HCT116 (cell line): ENCODE measurements at regions not wholly inside any gene's neighbourhood (a gene's known extent, or its start where the extent isn't known, plus 50 kb on each side); places are given as distances from the start of the nearest gene placed in this dataset.

Source experiments
- ATAC-seq: fragments of 200-7000 bp; cut with Tn5 transposase; 2 replicates; pipeline ENCODE4 v1.9.1; 2020; ENCODE audit warnings: mild to moderate bottlenecking, moderate library complexity
- BruUV-seq: library from RNA; stranded (reverse); fragments of 400-500 nt; replicated peaks from 2 replicates; lab custom pipeline; 2021; lab: Mats Ljungman, UMichigan
- CTCF ChIA-PET: fragments of 300-600 bp; sonication (Branson Sonifier 250); formaldehyde crosslinking; loops from one replicate; lab custom pipeline; 2021; ENCODE audit warnings: antibody characterized with exemption; lab: Charles Lee
- POLR2A ChIA-PET: fragments of 300-600, 350-600 bp; sonication (Branson Sonifier 250); formaldehyde crosslinking; loops from one replicate; lab custom pipeline; 2021; ENCODE audit warnings: antibody characterized with exemption; lab: Charles Lee
- RAD21 ChIA-PET, 2 experiments: fragments of 300-600 bp; sonication (Branson Sonifier 250); formaldehyde crosslinking; loops; one replicate each; lab custom pipeline; 2023; ENCODE audit warnings: low total read pairs in 2 of 2; ENCODE audit not compliant: uncharacterized antibody in 2 of 2, unreplicated experiment in 2 of 2, low non-redundant PET in 1 of 2; lab: Charles Lee
- DNase-seq: peaks from one replicate; pipeline ENCODE4 v3.0.0-alpha.2; 2010; ENCODE audit warnings: low read depth, low spot score
- H2AFZ ChIP-seq: fragments of 200-600 bp; shearing (Covaris generic), sonication (generic); 2 replicates; pipeline ENCODE4 v1.6.1; 2017; ENCODE audit warnings: low read depth, mixed run types, mixed read lengths, antibody characterized with exemption, low read length; ENCODE audit not compliant: poor library complexity, severe bottlenecking
- H3K27ac ChIP-seq: 2 replicates; pipeline ENCODE4 v1.5.1; 2012; ENCODE audit warnings: low read depth, low read length
- H3K27me3 ChIP-seq: fragments of 200-600 bp; sonication (generic); 2 replicates; pipeline ENCODE4 v1.6.1; 2016; ENCODE audit warnings: mixed run types, low read length, mixed read lengths; ENCODE audit not compliant: insufficient read depth
- H3K36me3 ChIP-seq, 2 experiments: fragments of 200-500 bp in 1 of 2; fragments of 200-600 bp in 1 of 2; sonication (Bioruptor generic) in 1 of 2; sonication (generic) in 1 of 2; 2 replicates each; pipeline versions ENCODE4 v1.5.1 to v1.6.1; 2014 to 2016; ENCODE audit warnings: low read length in 2 of 2, inconsistent platforms in 1 of 2, mixed read lengths in 1 of 2, mixed run types in 1 of 2; ENCODE audit not compliant: insufficient read depth in 2 of 2, control insufficient read depth in 1 of 2
- H3K4me1 ChIP-seq, 2 experiments: fragments of 200-600 bp in 1 of 2; sonication (generic) in 1 of 2; 2 replicates each; pipeline versions ENCODE4 v1.5.1 to v1.6.1; 2012 to 2017; ENCODE audit warnings: low read length in 2 of 2, inconsistent platforms in 1 of 2, mild to moderate bottlenecking in 1 of 2, mixed read lengths in 1 of 2, mixed run types in 1 of 2, moderate library complexity in 1 of 2; ENCODE audit not compliant: insufficient read depth in 2 of 2, control insufficient read depth in 1 of 2
- H3K4me2 ChIP-seq: fragments of 200-600 bp; sonication (generic); 2 replicates; pipeline ENCODE4 v1.6.1; 2017; ENCODE audit warnings: mixed run types, low read length, mixed read lengths
- H3K4me3 ChIP-seq, 2 experiments: fragments of 200-600 bp in 1 of 2; sonication (generic) in 1 of 2; replicated peaks in 1 of 2; 2 replicates each; pipeline ENCODE4 v1.5.1; 2011 to 2016; ENCODE audit warnings: low read length in 2 of 2, control low read depth in 1 of 2, low read depth in 1 of 2, mild to moderate bottlenecking in 1 of 2, mixed read lengths in 1 of 2, mixed run types in 1 of 2
- H3K79me2 ChIP-seq: fragments of 200-600 bp; sonication (generic); 2 replicates; pipeline ENCODE4 v1.6.1; 2017; ENCODE audit warnings: mild to moderate bottlenecking, mixed run types, low read length, moderate library complexity, mixed read lengths; ENCODE audit not compliant: insufficient read depth
- H3K9ac ChIP-seq: fragments of 200-600 bp; sonication (generic); 2 replicates; pipeline ENCODE4 v1.6.1; 2016; ENCODE audit warnings: low read length, mixed read lengths
- H3K9me2 ChIP-seq: fragments of 200-600 bp; sonication (generic), shearing (Covaris generic); 2 replicates; pipeline ENCODE4 v1.6.1; 2017; ENCODE audit warnings: mixed run types, mild to moderate bottlenecking, moderate library complexity; ENCODE audit not compliant: insufficient read depth
- H3K9me3 ChIP-seq, 2 experiments: fragments of 200-500 bp in 1 of 2; fragments of 200-600 bp in 1 of 2; sonication (Bioruptor generic) in 1 of 2; sonication (generic) in 1 of 2; 2 replicates each; pipeline ENCODE4 v1.6.1; 2014 to 2017; ENCODE audit warnings: low read length in 2 of 2, mixed read lengths in 2 of 2, inconsistent platforms in 1 of 2, low read depth in 1 of 2, mild to moderate bottlenecking in 1 of 2, mixed run types in 1 of 2, moderate library complexity in 1 of 2; ENCODE audit not compliant: control insufficient read depth in 1 of 2, insufficient read depth in 1 of 2
- H4K20me1 ChIP-seq: fragments of 200-600 bp; sonication (generic), shearing (Covaris generic); 2 replicates; pipeline ENCODE4 v1.6.1; 2017; ENCODE audit warnings: mixed run types, mild to moderate bottlenecking, moderate library complexity; ENCODE audit not compliant: insufficient read depth
- ATF3 ChIP-seq: IDR thresholded peaks from 2 replicates; pipeline ENCODE4 v1.6.1; 2012
- ELF1 ChIP-seq: IDR thresholded peaks from 2 replicates; pipeline ENCODE4 v1.6.1; 2012; ENCODE audit warnings: low read depth, borderline replicate concordance
- EZH2phosphoT487 ChIP-seq: fragments of 200-600 bp; IDR thresholded peaks from 2 replicates; pipeline ENCODE4 v1.6.1; 2018; ENCODE audit warnings: antibody characterized with exemption, borderline replicate concordance
- FOSL1 ChIP-seq: IDR thresholded peaks from 2 replicates; pipeline ENCODE4 v1.6.1; 2012; ENCODE audit warnings: low read depth
- JUND ChIP-seq: IDR thresholded peaks from 2 replicates; pipeline ENCODE4 v1.6.1; 2012
- MAX ChIP-seq: IDR thresholded peaks from 2 replicates; pipeline ENCODE4 v1.6.1; 2012
- POLR2A ChIP-seq: IDR thresholded peaks from 2 replicates; pipeline ENCODE4 v1.7.0; 2011; ENCODE audit warnings: borderline replicate concordance; ENCODE audit not compliant: insufficient read depth, insufficient read length; ENCODE audit errors: extremely low read depth
- REST ChIP-seq: IDR thresholded peaks from 2 replicates; pipeline ENCODE4 v1.6.1; 2012; ENCODE audit warnings: low read depth
- SIN3A ChIP-seq: IDR thresholded peaks from 2 replicates; pipeline ENCODE4 v1.6.1; 2012; ENCODE audit warnings: low read depth
- TCF7L2 ChIP-seq: IDR thresholded peaks from 2 replicates; pipeline ENCODE4 v1.7.0; 2011; ENCODE audit warnings: borderline replicate concordance, inconsistent platforms; ENCODE audit not compliant: insufficient read depth, insufficient read length; ENCODE audit errors: extremely low read depth
- ZBTB33 ChIP-seq: IDR thresholded peaks from 2 replicates; pipeline ENCODE4 v1.6.1; 2011; ENCODE audit warnings: mild to moderate bottlenecking, low read length, moderate library complexity; ENCODE audit not compliant: insufficient replicate concordance; ENCODE audit errors: extremely low read depth
- ZFX ChIP-seq: fragments of 450-650 bp; IDR thresholded peaks from 2 replicates; pipeline ENCODE4 v1.6.1; 2017
- intact Hi-C: fragments of 100-400 bp; cut with micrococcal nuclease; formaldehyde crosslinking; loops from 2 replicates; pipeline ENCODE4 v1.10.0; 2022

GRCh38 chr5:23450187-23450586, 57.2 kb upstream of the PRDM9 start:
- ChIA-PET CTCF (no interaction called here), POLR2A (no interaction called here), RAD21 (no interaction called here)
- Histone ChIP-seq H3K9ac (no peak overlapping the region), H3K4me1 (no peaks in the 10 kb centered on the region; a peak in 1 of 4 replicates), H2AFZ (no peak overlapping the region), H3K27me3 (no peaks in the 10 kb centered on the region), H3K79me2 (no peaks in the 10 kb centered on the region), H3K36me3 (no peaks in the 10 kb centered on the region), H3K9me2 (no peaks in the 10 kb centered on the region), H3K4me3 (no peak overlapping the region), H3K27ac (no peak overlapping the region), H3K9me3 (peaks cover 26 to 42% of the 10 kb centered on the region in 2 experiments; a peak in 3 of 4 replicates), H3K4me2 (no peak overlapping the region), H4K20me1 (no peaks in the 10 kb centered on the region)
- DNase-seq: no peak
- intact Hi-C loops: no loop called here
- BruUV-seq: no TSS peak
- no peak for ATAC-seq
- TF ChIP-seq ELF1 (no peak), FOSL1 (no peak), POLR2A (no peak), MAX (no peak), JUND (no peak), EZH2phosphoT487 (no peak), ATF3 (no peak), SIN3A (no peak), REST (no peak), TCF7L2 (no peak), ZFX (no peak), ZBTB33 (no peak)
